ENCODE measurements at regions not wholly inside any gene's neighbourhood (a gene's known extent, or its start where the extent isn't known, plus 50 kb on each side); places are given as distances from the start of the nearest gene placed in this dataset.

DNA sequence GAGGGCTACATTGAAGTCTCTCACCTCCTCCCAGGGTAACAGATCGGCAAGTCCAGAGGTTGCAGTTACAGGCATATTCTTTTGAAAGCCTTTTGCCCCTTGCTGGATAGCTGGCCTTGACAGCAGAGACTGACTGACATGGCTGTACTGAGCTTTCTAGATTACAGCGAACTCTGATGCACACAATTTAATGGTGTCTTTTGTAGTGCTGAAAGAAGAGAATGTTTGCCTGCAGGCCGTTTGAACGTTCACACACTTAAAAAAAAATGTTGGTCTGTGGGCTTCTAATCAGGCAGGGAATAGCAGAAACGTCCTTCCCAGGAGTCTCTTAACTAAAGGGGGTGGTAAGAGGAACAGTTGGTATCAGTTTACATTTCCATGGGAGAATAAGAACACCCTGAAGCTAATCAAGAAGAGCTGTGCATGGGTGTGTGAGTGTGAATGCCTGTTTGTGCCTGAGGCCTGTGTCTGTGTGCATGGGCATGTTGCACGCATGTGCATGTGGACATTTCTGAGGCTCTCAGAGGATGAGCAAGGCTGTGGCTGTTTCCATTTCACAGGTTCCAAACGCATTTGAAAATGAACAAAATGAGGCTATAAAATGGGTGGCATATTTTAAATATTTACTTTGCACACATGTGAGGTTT is 213.9 kb upstream of the SSTR4 start:
- TF ChIP-seq, protein P1, sequence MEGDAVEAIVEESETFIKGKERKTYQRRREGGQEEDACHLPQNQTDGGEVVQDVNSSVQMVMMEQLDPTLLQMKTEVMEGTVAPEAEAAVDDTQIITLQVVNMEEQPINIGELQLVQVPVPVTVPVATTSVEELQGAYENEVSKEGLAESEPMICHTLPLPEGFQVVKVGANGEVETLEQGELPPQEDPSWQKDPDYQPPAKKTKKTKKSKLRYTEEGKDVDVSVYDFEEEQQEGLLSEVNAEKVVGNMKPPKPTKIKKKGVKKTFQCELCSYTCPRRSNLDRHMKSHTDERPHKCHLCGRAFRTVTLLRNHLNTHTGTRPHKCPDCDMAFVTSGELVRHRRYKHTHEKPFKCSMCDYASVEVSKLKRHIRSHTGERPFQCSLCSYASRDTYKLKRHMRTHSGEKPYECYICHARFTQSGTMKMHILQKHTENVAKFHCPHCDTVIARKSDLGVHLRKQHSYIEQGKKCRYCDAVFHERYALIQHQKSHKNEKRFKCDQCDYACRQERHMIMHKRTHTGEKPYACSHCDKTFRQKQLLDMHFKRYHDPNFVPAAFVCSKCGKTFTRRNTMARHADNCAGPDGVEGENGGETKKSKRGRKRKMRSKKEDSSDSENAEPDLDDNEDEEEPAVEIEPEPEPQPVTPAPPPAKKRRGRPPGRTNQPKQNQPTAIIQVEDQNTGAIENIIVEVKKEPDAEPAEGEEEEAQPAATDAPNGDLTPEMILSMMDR (conservative IDR thresholded peaks at IDR 0.05), result no peak
- peak overlapping the region; percentile 42 for H3K27ac ChIP-seq

DNA sequence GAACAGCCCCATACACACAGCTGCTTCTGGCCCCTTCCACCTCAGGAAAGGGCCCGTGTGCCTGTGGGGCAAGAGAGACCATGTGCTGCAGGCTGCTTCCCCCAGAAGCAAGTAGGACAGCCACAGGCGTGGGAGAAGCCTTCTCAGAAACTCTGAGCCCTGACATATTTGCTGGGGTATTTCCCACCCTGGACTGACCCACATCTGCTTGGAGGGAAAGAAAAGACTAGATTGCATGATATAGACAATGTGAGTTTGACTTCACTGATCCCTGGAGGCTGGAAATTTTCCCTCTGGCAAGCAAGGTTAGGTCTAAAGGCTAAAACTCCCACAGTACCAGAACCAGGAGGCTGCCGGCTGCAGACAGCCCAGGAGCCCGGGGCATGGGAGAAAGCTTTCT is 213.3 kb upstream of the SSTR4 start:
- peak overlapping the region; percentile 42 for H3K27ac ChIP-seq
- TF ChIP-seq, protein P1 (conservative IDR thresholded peaks at IDR 0.05), result no peak

DNA sequence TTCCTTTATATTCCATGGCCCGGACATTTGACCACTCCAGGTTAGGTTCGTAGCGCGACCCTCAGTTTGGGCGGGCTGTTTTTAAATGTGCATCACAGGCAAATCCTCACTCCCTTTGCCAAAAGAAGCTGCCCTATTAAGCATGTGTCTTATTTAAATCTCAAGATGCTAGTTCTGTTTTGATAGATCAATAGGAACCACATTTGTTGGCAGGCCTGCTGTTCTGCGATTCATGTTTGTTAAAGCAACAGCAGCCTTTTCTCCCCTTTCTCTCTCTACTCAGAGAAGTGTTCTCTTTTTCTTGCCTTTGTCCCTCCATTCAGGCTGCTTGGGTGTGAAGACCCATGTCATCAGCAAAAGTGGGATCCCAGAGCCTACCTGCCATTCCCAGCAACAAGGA is 212.0 kb upstream of the SSTR4 start:
- H3K27ac ChIP-seq, result no peak overlapping the region
- TF ChIP-seq, protein P1 (conservative IDR thresholded peaks at IDR 0.05), result no peak

DNA sequence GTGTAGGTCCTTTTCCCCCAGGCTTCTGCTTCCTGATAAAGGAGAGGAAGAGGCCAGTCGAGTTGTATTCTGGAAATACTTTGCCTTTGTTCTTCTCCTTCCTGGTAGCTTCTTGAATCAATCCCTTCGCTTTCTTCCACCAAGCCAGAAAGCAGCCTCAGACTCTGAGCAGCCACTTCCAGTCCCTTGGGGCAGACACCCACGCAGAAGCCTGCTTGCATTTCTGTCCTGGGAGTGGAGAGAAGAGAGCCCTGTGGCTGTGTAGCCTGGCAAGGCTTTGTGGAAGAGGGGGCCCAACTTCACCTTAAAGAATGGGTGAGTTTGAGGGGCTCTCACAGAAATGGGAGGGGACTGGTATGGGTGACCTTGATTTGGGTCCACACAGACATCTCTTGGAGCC is 211.0 kb upstream of the SSTR4 start:
- no peak overlapping the region for H3K27ac ChIP-seq

DNA sequence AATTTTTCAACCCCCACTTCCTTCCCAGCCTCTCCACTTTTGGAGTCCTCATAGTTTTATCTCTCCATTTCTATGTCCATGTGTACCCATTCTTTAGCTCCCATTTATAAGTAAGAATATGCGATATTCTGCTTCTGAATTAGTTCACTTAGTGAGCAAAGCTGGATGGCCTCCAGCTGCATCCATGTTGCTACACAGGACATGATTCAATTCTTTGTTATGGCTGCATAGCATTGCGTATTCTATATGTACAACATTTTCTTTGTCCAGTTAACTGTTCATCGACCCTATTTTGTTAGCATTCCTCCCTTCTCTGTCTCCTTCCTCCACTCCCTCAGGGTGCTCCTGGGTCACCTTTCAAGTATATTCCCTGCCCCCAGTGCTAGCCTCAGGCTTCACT is 210.0 kb upstream of the SSTR4 start:
- TF ChIP-seq, protein P1 (conservative IDR thresholded peaks at IDR 0.05), result no peak
- H3K27ac ChIP-seq, result no peak overlapping the region

More for the DNA sequence above, 211.0 kb upstream of the SSTR4 start:
- TF ChIP-seq, protein P1 (conservative IDR thresholded peaks at IDR 0.05), result no peak

DNA sequence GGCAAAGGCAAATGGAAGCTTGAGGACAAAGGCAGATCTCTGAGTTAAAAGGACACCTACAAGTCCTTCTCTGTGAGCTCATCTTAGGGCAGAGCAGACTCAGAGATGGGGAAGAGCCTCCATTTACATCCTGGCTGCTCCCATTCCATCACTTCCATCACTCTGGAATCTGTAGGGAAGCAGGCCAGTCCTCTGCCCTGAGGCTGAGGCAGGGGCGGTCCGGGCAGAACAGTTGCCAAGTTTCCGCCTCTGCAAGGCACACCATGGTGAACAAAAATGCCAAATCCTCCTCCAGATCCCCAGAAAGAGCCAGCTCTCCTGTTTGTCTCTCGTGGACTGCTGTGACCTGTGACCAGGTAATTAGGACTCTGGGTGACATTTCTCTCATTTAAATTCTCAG is 209.6 kb upstream of the SSTR4 start:
- TF ChIP-seq, protein P1 (conservative IDR thresholded peaks at IDR 0.05), result no peak
- no peak overlapping the region for H3K27ac ChIP-seq

DNA sequence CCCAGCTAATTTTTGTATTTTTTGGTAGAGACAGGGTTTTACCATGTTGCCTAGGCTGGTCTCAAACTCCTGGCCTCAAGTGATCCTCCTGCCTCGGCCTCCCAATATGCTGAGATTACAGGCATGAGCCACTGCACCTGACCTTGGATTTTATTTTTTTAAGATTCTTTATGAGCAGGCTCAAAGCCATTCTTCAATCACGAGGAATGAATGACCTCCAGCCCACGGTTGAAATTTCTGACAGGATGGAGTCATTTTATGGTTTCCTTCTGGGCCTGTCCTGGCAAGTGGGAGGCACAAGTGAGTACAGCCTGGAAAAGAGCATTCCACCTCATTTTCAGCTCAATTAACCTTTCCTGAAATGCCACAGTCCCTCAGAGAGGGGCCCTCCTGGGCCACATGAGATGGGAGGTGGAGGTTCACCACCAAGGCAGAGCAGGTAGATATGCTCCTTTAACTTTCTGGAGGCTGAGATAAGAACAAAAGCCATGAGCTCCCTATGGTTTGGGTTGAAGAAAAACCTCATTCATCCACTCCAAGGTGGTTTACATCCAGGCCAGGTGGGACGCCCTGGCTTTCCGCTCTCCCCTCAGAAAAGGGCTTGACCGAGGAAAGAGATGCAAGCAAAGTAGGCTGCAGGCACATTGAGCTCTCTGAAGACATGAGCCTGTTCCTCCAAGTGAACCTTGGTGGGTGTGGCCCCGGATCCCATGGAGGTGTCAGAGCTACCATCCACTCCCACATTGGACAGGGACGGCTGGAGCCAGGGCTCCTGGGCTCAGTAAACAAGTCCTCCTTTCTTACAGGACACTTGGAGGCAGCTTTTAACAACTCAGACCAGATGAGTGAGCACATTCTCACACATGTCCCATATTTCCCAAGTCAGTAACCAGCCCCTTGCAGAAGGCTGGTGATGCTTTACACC is 208.5 kb upstream of the SSTR4 start:
- TF ChIP-seq, protein P1 (conservative IDR thresholded peaks at IDR 0.05), result no peak
- no peak overlapping the region for H3K27ac ChIP-seq

All from VCaP (cell line).